NCI-H128 (cell line): ENCODE measurements at regions not wholly inside any gene's neighbourhood (a gene's known extent, or its start where the extent isn't known, plus 50 kb on each side); places are given as distances from the start of the nearest gene placed in this dataset.

ENCODE experiments used
- DNase-seq: peaks from one replicate; lab custom pipeline; 2025; ENCODE audit not compliant: unreplicated experiment; lab: John Stamatoyannopoulos, UW

DNA sequence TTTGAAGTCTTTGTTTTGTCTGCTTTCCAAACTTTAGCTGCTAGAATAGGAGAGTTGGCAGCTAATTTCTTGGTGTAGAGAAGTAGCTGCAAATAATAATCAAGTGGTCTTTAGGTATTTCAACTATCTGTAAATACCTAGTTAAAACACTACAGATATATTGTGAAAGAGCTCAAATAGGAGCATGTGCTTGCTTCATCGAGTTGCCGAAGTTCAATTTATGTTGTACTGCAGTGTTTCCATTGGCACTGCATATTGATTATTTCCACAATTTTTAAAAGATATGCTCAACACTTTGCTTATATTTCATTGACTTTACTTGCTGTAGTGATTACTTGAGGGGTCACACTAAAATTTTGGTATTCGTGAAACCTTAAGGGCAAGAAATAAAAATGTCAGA lies 131.6 kb upstream of the BMP4 start:
- no peak for DNase-seq

DNA sequence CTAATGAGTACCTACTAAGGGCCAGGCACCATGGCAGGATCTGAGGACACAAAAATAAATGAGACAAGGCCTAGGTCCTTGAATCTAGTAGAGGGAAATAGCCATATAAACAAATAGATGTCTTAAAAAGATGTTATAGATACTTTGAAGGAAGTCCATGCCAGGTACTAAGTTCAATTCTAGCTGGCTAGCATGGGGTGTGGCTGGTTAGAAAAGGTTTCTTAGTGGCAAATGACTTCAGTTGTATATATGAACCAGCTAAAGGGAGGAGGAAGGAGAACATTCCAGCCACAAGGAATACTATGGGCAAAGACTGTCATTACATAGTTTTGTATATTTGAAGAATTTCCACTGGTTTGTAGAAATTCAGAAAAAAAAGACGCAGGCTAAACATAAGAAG lies 133.6 kb upstream of the BMP4 start:
- no peak for DNase-seq

DNA sequence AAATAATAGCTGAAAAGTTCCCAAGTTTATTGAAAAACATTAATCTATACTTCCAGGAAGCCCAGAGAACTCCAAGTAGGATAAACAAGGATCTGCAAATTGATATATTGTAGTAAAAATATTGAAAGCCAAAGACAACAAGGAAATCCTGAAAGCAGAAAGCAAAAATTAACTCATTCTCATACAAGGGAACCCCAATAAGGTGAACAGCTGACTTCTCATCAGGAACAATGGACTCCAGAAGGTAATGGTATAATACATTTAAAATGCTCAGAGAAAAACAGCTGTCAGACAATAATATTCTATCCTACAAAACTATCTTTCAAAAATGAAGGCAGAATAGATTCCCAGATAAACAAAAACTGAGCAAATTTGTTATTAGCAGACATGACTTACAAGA lies 138.1 kb upstream of the BMP4 start:
- no peak for DNase-seq

GRCh38 chr14:54098536-54098935 lies 141.9 kb upstream of the BMP4 start:
- no peak for DNase-seq

DNA sequence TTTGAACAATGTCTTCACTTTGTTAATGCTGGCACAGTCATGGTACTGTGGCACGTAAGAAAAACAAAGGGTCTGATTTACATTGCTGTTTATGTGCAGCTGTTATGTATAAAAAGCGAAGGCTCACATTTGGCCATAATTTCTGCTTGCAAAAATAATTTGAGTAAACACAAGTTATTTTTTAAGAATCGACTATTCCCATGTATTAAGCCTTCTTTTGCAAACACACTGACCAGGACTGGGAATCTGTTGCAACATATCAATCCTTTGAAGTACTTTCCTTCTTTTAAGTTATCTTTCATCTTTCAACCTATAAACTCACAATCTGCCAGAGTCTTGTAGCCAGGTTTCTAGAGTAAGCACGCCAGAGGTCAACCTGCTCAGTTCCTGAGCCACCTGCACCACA lies 145.4 kb upstream of the BMP4 start:
- DNase-seq = no peak

- DNase-seq = no peak
These were observed 145.9 kb upstream of the BMP4 start for GRCh38 chr14:54102530-54102929.

GRCh38 chr14:54104601-54105145 lies 148.0 kb upstream of the BMP4 start:
- DNase-seq = no peak

GRCh38 chr14:54105406-54105805 lies 148.8 kb upstream of the BMP4 start:
- DNase-seq = no peak

- no peak for DNase-seq
These were observed 149.3 kb upstream of the BMP4 start for GRCh38 chr14:54105898-54106297.

GRCh38 chr14:54106661-54107377 lies 150.2 kb upstream of the BMP4 start:
- no peak for DNase-seq

- no peak for DNase-seq
These were observed 152.2 kb upstream of the BMP4 start for GRCh38 chr14:54108481-54109471.

- DNase-seq = no peak
These were observed 153.0 kb upstream of the BMP4 start for GRCh38 chr14:54109521-54110120.

- no peak for DNase-seq
These were observed 158.3 kb upstream of the BMP4 start for GRCh38 chr14:54114941-54115340.

- no peak for DNase-seq
These were observed 159.7 kb upstream of the BMP4 start for GRCh38 chr14:54116198-54116885.

- no peak for DNase-seq
These were observed 160.3 kb upstream of the BMP4 start for GRCh38 chr14:54116972-54117371.

DNA sequence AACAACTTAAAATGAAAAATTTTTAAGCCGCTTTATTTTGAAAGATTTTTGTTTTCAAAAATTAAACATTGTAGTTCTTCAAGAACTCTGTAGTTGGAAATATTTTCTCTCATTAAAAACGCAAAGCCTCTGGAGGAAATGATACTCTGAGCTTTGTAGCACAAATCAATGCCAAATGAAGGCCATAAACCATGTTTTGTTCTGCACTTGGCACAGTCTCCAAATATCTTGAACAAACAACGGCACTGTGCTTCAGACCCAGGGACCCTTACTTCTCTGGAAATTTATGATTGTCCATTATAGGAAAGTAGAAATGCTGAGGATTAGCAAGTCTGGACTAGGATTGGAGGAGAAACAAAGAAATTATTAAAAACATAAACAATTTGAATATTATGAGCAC lies 160.8 kb upstream of the BMP4 start:
- no peak for DNase-seq

GRCh38 chr14:54117924-54118323 lies 161.3 kb upstream of the BMP4 start:
- no peak for DNase-seq

DNA sequence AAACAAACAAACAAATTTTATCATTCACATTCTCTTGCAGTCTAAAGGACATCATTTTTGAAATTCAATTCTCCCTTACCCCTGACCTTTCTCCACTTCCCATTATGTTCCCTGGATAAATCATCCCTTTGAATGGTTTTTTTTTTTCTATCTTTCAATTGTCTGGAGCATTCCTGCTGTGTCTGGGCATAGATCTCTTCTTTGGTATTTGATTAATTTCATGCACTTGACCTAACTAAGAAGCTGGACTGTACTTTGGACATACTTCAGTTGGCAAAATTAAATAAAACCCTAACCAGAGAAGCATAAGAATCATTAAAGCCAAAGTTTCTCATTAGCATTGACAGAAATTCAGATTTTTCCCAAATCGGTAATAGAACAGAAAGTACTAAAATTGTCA lies 163.6 kb upstream of the BMP4 start:
- no peak for DNase-seq

GRCh38 chr14:54121466-54122027 lies 164.9 kb upstream of the BMP4 start:
- no peak for DNase-seq

DNA sequence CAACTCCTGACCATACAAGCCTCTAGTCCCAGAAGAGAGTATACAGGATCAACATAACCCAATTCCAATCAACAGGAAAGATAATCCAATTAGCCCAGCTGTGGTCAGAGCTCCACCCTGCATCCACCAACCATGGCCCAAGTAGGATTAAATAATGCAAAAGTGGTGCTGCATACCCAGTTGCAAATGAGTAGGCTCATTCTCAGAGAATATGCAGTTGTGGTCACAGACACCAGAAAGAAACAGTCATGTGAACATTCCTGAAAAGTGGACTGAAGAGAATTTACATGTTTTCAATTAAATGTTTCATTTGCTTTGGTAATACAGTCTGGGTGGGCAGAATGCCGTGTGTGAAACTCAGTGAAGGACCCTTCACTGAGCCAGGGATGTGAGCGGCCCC lies 167.2 kb upstream of the BMP4 start:
- no peak for DNase-seq

GRCh38 chr14:54125109-54125508 lies 168.5 kb upstream of the BMP4 start:
- no peak for DNase-seq
